B cell (primary cell): ENCODE measurements at regions not wholly inside any gene's neighbourhood (a gene's known extent, or its start where the extent isn't known, plus 50 kb on each side); places are given as distances from the start of the nearest gene placed in this dataset.

Experiments used
- CTCF ChIP-seq: fragments of 200-600 bp; IDR thresholded peaks from one replicate; pipeline ENCODE4 v1.8.0; 2022; ENCODE audit warnings: antibody characterized with exemption, mild to moderate bottlenecking
- EZH2 ChIP-seq: IDR thresholded peaks from 2 replicates; pipeline ENCODE4 v1.6.1; 2012; ENCODE audit warnings: borderline replicate concordance, low read depth, mild to moderate bottlenecking, moderate library complexity, low read length; ENCODE audit not compliant: insufficient read depth, poor library complexity, severe bottlenecking

GRCh38 chr9:89994988-89995613 lies 390.3 kb downstream of the GADD45G start:
- TF ChIP-seq CTCF (no peak), EZH2 (no peak)
